Endothelial cell of umbilical vein (primary cell): ENCODE measurements at regions not wholly inside any gene's neighbourhood (a gene's known extent, or its start where the extent isn't known, plus 50 kb on each side); places are given as distances from the start of the nearest gene placed in this dataset.

Experiments used
- EZH2 ChIP-seq: IDR thresholded peaks from 2 replicates; pipeline ENCODE4 v1.6.1; 2012; ENCODE audit warnings: borderline replicate concordance, low read depth, mild to moderate bottlenecking, moderate library complexity, low read length, inconsistent platforms; ENCODE audit not compliant: severe bottlenecking
- POLR2A ChIP-seq: IDR thresholded peaks from 2 replicates; pipeline ENCODE4 v1.6.1; 2012; ENCODE audit warnings: low read depth, mild to moderate bottlenecking, control low read depth, low read length
- TF ChIP-seq, protein P1 (sequence below): IDR thresholded peaks from 2 replicates; pipeline ENCODE4 v1.6.1; 2011; ENCODE audit not compliant: insufficient read depth, insufficient read length
- TF ChIP-seq, protein P2 (sequence below), 2 donors: IDR thresholded peaks; 1 replicate in 1 of 2; 2 replicates in 1 of 2; pipeline ENCODE4 v1.5.1; 2011; ENCODE audit warnings: low read length in 2 of 2, mild to moderate bottlenecking in 2 of 2, moderate library complexity in 2 of 2, control low read depth in 1 of 2, inconsistent platforms in 1 of 2, low read depth in 1 of 2; ENCODE audit not compliant: insufficient read depth in 1 of 2; ENCODE audit errors: extremely low read depth in 1 of 2

DNA sequence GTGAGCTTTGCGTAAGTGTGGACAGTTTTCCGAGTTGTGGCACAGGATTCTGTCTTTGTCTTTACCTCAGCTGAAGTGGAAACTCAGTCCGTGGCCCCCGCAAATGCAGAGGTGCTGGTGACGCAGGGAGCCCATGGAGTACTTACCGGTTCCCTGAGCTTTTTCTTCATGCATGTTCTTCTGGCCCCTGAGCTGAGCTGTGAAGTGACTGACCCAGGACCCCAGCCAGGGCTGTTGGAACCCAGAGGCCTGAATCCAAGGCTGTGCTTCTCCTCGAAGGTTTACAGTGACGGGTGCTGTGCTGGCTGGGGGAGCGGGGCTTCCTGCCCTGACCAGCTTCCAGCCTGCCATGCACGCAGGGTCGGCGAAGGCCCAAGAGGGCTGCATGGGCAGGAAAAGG lies 223.5 kb downstream of the GLRX3 start:
- TF ChIP-seq POLR2A (no peak), EZH2 (no peak)
- TF ChIP-seq, protein P1, sequence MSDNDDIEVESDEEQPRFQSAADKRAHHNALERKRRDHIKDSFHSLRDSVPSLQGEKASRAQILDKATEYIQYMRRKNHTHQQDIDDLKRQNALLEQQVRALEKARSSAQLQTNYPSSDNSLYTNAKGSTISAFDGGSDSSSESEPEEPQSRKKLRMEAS, result no peak
- TF ChIP-seq, protein P2, sequence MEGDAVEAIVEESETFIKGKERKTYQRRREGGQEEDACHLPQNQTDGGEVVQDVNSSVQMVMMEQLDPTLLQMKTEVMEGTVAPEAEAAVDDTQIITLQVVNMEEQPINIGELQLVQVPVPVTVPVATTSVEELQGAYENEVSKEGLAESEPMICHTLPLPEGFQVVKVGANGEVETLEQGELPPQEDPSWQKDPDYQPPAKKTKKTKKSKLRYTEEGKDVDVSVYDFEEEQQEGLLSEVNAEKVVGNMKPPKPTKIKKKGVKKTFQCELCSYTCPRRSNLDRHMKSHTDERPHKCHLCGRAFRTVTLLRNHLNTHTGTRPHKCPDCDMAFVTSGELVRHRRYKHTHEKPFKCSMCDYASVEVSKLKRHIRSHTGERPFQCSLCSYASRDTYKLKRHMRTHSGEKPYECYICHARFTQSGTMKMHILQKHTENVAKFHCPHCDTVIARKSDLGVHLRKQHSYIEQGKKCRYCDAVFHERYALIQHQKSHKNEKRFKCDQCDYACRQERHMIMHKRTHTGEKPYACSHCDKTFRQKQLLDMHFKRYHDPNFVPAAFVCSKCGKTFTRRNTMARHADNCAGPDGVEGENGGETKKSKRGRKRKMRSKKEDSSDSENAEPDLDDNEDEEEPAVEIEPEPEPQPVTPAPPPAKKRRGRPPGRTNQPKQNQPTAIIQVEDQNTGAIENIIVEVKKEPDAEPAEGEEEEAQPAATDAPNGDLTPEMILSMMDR (IDR thresholded peaks at IDR 0.05; ENCODE audit: extremely low read depth in 1 of 2, insufficient read depth in 1 of 2, low read depth in 1 of 2, low read length in 2 of 2), result no peak
